Endodermal cell (in vitro differentiated cells): ENCODE measurements at regions not wholly inside any gene's neighbourhood (a gene's known extent, or its start where the extent isn't known, plus 50 kb on each side); places are given as distances from the start of the nearest gene placed in this dataset.

ENCODE experiments used
- DNase-seq: peaks from one replicate; pipeline ENCODE4 v3.0.0-alpha.2; 2017
- H3K27ac ChIP-seq: 2 replicates; pipeline ENCODE4 v1.5.1; 2013; ENCODE audit warnings: mild to moderate bottlenecking, low read depth, low read length, moderate library complexity
- H3K27me3 ChIP-seq: 2 replicates; pipeline ENCODE4 v1.6.1; 2013; ENCODE audit warnings: mild to moderate bottlenecking, low read length, moderate library complexity; ENCODE audit not compliant: insufficient read depth, control insufficient read depth, poor library complexity, severe bottlenecking
- H3K36me3 ChIP-seq: 2 replicates; pipeline ENCODE4 v1.7.0; 2013; ENCODE audit warnings: mild to moderate bottlenecking, low read length, moderate library complexity; ENCODE audit not compliant: control insufficient read depth, insufficient read depth
- H3K4me1 ChIP-seq: one replicate; pipeline ENCODE4 v1.7.0; 2013; ENCODE audit warnings: low read length; ENCODE audit not compliant: control insufficient read depth, insufficient read depth
- H3K4me3 ChIP-seq: 2 replicates; pipeline ENCODE4 v1.5.1; 2013; ENCODE audit warnings: mild to moderate bottlenecking, low read length, moderate library complexity
- H3K9ac ChIP-seq: 2 replicates; pipeline ENCODE4 v1.6.1; 2013; ENCODE audit warnings: mild to moderate bottlenecking, low read length, moderate library complexity; ENCODE audit not compliant: poor library complexity, severe bottlenecking; ENCODE audit errors: extremely low read depth
- H3K9me3 ChIP-seq: 2 replicates; pipeline ENCODE4 v1.6.1; 2013; ENCODE audit warnings: mild to moderate bottlenecking, low read length, moderate library complexity; ENCODE audit not compliant: control insufficient read depth
- H3K27ac Mint-ChIP-seq: 2 replicates; pipeline ENCODE4 v1.8.0; 2020; ENCODE audit warnings: mixed read lengths
- H3K27me3 Mint-ChIP-seq: 2 replicates; pipeline ENCODE4 v1.8.0; 2021; ENCODE audit warnings: mild to moderate bottlenecking, mixed read lengths; ENCODE audit not compliant: insufficient read depth
- H3K36me3 Mint-ChIP-seq: 2 replicates; pipeline ENCODE4 v1.8.0; 2020; ENCODE audit warnings: low read depth, mixed read lengths
- H3K4me1 Mint-ChIP-seq: 2 replicates; pipeline ENCODE4 v1.8.0; 2020; ENCODE audit warnings: mixed read lengths
- H3K4me3 Mint-ChIP-seq: 2 replicates; pipeline ENCODE4 v1.8.0; 2020; ENCODE audit warnings: mild to moderate bottlenecking, moderate library complexity, mixed read lengths
- H3K9me3 Mint-ChIP-seq: 2 replicates; pipeline ENCODE4 v1.8.0; 2020; ENCODE audit warnings: mild to moderate bottlenecking, mixed read lengths
- WGBS, 2 experiments: methylation state at CpG; one replicate each; pipeline versions ENCODE4 v1.1.5 to v1.1.7; 2013; ENCODE audit warnings: missing lambda C conversion rate in 2 of 2, mixed read lengths in 1 of 2; ENCODE audit not compliant: insufficient coverage in 1 of 2, insufficient read length in 1 of 2; 5-methylcytosine and 5-hydroxymethylcytosine counted together
- TF ChIP-seq, protein P1 (sequence below): fragments of 200-600 bp; sonication (generic); conservative IDR thresholded peaks from 2 replicates; pipeline ENCODE4 v1.5.0; 2021; ENCODE audit warnings: antibody characterized with exemption, mild to moderate bottlenecking

- DNase-seq, result no peak
- H3K4me3 Mint-ChIP-seq, result no peak overlapping the region
- Histone ChIP-seq H3K9ac (no peak overlapping the region), H3K27me3 (no peaks in the 10 kb centered on the region), H3K4me3 (no peak overlapping the region), H3K4me1 (no peaks in the 10 kb centered on the region), H3K9me3 (no peaks in the 10 kb centered on the region), H3K36me3 (no peaks in the 10 kb centered on the region), H3K27ac (no peak overlapping the region)
- no peaks in the 10 kb centered on the region for H3K27me3 Mint-ChIP-seq
- no peaks in the 10 kb centered on the region for H3K36me3 Mint-ChIP-seq
- no peaks in the 10 kb centered on the region for H3K4me1 Mint-ChIP-seq
- TF ChIP-seq, protein P1, sequence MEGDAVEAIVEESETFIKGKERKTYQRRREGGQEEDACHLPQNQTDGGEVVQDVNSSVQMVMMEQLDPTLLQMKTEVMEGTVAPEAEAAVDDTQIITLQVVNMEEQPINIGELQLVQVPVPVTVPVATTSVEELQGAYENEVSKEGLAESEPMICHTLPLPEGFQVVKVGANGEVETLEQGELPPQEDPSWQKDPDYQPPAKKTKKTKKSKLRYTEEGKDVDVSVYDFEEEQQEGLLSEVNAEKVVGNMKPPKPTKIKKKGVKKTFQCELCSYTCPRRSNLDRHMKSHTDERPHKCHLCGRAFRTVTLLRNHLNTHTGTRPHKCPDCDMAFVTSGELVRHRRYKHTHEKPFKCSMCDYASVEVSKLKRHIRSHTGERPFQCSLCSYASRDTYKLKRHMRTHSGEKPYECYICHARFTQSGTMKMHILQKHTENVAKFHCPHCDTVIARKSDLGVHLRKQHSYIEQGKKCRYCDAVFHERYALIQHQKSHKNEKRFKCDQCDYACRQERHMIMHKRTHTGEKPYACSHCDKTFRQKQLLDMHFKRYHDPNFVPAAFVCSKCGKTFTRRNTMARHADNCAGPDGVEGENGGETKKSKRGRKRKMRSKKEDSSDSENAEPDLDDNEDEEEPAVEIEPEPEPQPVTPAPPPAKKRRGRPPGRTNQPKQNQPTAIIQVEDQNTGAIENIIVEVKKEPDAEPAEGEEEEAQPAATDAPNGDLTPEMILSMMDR, result no peak
- 42% methylated on average over 2 of the region's 2 CpGs; no CpG with 5 or more reads in 1 of the 2 experiments for WGBS, 2 experiments
- H3K9me3 Mint-ChIP-seq, result no peaks in the 10 kb centered on the region
- H3K27ac Mint-ChIP-seq, result no peak overlapping the region
Measured at GRCh38 chr4:180565856-180566431, 1677.3 kb upstream of the TENM3 start.

DNA sequence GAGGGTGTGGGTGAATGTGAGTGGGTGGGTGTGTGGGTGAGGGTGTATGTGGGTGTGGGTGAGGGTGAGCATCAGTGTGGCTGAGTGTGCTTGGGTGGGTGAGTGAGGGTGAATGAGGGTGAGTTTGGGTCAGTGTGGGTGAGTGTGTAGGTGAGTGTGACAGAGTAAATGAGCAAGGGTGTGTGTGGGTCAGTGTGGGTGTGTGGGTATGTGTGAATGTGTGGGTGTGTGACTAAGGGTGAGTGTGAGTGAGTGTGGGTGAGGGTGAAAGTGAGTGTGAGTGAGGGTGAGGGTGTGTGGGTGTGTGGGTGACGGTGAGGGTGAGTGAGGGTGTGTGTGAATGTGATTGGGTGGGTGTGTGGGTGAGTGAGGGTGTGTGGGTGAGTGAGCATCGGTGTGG, 1676.7 kb upstream of the TENM3 start:
- 50% methylated on average over 2 of the region's 2 CpGs for WGBS, 2 experiments
- no peak overlapping the region for H3K4me3 Mint-ChIP-seq
- no peaks in the 10 kb centered on the region for H3K9me3 ChIP-seq
- DNase-seq, result no peak
- no peaks in the 10 kb centered on the region for H3K36me3 ChIP-seq
- H3K27me3 Mint-ChIP-seq, result no peaks in the 10 kb centered on the region
- H3K4me1 Mint-ChIP-seq, result no peaks in the 10 kb centered on the region
- TF ChIP-seq, protein P1, result no peak
- no peak overlapping the region for H3K9ac ChIP-seq
- H3K4me1 ChIP-seq, result no peaks in the 10 kb centered on the region
- H3K27ac Mint-ChIP-seq, result no peak overlapping the region
- no peak overlapping the region for H3K27ac ChIP-seq
- H3K9me3 Mint-ChIP-seq, result no peaks in the 10 kb centered on the region
- H3K27me3 ChIP-seq, result no peaks in the 10 kb centered on the region
- no peak overlapping the region for H3K4me3 ChIP-seq
- H3K36me3 Mint-ChIP-seq, result no peaks in the 10 kb centered on the region

- Mint-ChIP-seq H3K4me1 (no peaks in the 10 kb centered on the region), H3K27ac (no peak overlapping the region), H3K36me3 (no peaks in the 10 kb centered on the region), H3K27me3 (no peaks in the 10 kb centered on the region), H3K9me3 (no peaks in the 10 kb centered on the region), H3K4me3 (no peak overlapping the region)
- Histone ChIP-seq H3K4me1 (no peaks in the 10 kb centered on the region), H3K4me3 (no peak overlapping the region), H3K36me3 (no peaks in the 10 kb centered on the region), H3K9me3 (no peaks in the 10 kb centered on the region), H3K27me3 (no peaks in the 10 kb centered on the region), H3K27ac (no peak overlapping the region), H3K9ac (no peak overlapping the region)
- TF ChIP-seq, protein P1, result no peak
- no peak for DNase-seq
- 81 to 86% methylated on average over 6 to 7 of the region's 7 CpGs for WGBS, 2 experiments
Measured at GRCh38 chr4:180567080-180567479, 1676.1 kb upstream of the TENM3 start.
